Head of caudate nucleus (tissue), 42 donors: ENCODE measurements at regions not wholly inside any gene's neighbourhood (a gene's known extent, or its start where the extent isn't known, plus 50 kb on each side); places are given as distances from the start of the nearest gene placed in this dataset.
A peak's percentile ranks its signal among the peaks of the same experiment; 100 is the strongest.

Experiments
- DNase-seq, 42 donors: peaks; one replicate each; pipeline versions ENCODE4 v3.0.0 to v3.0.0-alpha.2; 2020 to 2021; ENCODE audit warnings: mixed read lengths in 7 of 42
- intact Hi-C: fragments of 100-400 bp; cut with DNase I; formaldehyde crosslinking; loops from one replicate; pipeline ENCODE4 v1.15.0; 2022

DNA sequence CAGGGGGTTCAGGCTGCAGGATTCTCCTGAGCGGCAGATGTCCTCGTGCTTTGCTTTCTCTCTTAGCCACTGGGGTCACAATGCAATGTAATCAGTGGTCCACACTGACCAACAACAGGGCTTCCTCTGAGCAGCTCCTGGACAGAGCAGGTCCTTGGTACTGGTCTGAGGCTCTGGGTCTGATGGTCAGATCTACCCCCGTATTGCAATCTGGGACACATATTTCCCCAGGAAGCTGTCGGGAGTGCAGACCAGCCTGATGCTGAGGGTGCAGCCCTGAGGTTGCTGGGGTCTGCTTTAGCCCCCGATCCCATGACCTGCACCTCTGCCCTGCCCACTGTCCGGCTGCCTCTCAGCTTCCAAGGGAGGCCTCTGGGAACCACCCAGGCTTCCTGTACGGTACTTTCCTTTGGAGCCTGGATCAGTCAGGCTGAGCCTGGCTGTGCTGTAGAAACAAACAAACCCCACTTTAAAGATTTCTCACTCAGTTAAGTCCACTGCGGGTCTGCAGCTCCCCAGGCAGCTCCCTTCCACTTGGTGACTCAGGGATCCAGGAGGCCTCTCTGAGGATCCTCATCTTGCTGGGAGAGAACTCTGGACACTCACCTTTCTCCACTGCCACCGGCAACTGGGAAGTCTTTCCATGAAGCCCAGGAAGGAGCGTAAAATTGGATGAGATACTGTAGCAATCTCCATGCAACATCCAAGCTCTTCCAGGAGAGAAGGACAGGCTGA is 1046.6 kb downstream of the TBC1D22A start:
- intact Hi-C loops = no loop called here
- no peak for DNase-seq

GRCh38 chr22:47808236-47808635 is 1045.8 kb downstream of the TBC1D22A start:
- DNase-seq = no peak
- intact Hi-C loops = no loop called here

DNA sequence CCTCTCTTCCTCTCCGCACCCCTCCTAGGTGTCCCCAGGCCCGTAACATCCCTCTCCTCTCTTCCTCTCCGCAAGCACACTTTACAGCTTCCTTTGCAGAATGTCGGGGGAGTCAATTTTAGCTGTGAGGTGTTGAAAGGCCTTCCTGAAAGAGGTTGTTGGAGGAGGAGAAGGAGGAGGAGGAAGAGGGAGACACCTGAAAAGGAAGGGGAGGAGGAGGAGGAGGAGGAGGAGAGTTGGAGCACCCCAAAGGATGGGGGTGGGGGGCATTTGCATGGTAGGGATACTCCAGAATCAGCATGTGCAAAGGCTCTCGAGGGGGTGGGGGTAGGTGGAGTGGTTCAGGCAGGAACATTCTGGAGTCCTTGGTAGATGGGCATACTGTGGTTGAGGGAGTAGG is 1045.1 kb downstream of the TBC1D22A start:
- no peak for DNase-seq
- intact Hi-C loops = no loop called here

- intact Hi-C loops = no loop called here
- DNase-seq = no peak
Measured at GRCh38 chr22:47806894-47807293, 1044.4 kb downstream of the TBC1D22A start.

- DNase-seq = no peak
- intact Hi-C loops = no loop called here
Measured at GRCh38 chr22:47805394-47805935, 1043.0 kb downstream of the TBC1D22A start.

DNA sequence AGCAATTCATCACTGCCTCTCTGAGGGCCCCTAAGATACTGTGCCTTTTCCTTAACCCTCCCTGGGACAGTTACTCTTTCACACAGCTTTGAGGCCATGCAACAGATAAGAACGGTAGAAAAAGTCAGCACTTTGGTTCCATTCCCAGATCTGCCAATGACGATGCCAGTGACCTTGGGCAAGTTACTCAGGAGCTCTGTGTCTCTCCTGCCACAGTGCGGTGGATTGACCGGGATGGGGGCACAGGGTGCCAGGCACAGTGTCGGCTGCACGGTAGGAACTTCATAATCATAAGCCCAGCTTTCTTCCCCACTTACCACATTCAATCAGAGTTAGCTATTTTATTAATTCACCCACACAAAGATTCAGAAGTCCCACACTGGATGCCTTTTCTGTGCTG is 1041.8 kb downstream of the TBC1D22A start:
- intact Hi-C loops = no loop called here
- DNase-seq = peak in 1 of 42 donors; percentile 13

GRCh38 chr22:47802421-47802820 is 1040.0 kb downstream of the TBC1D22A start:
- intact Hi-C loops = no loop called here
- peak in 1 of 42 donors; percentile 3 for DNase-seq

DNA sequence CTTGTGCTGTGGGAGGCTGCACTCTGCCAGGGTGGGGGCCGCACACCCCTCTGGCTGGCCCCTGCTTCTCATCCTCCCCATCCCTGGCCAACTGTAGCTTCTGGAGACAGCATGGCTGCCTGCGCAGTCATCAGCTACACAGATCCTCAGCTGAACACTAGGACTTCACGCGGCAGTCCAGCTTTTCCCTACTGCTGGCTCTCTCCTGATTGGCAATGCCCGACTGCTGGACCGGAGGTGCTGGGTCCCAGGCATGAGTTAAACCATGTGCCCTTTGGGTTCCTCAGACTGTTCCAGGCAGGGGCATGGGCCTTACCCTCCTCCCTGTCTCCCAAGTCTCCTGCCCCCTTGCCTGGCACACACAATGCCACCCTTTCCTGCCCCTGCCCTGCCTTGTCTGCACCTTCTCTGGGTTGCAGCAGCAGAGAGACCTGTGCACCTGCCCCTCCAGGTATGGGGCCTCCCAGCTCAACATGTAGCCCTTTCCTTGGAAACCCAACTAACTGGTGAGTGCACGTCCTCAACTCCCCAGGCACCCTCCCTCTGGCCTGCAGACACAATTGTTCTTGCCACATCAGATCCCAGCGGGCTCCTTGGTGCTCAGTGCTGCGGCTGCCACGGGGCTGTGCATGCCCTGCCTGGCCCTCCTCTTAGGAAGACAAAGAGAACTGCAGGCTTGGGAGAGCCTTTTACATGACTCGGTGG is 1039.2 kb downstream of the TBC1D22A start:
- intact Hi-C loops = no loop called here
- DNase-seq = peak in 1 of 42 donors; percentile 5

- DNase-seq = no peak
- intact Hi-C loops = no loop called here
Measured at GRCh38 chr22:47798229-47798628, 1035.8 kb downstream of the TBC1D22A start.

DNA sequence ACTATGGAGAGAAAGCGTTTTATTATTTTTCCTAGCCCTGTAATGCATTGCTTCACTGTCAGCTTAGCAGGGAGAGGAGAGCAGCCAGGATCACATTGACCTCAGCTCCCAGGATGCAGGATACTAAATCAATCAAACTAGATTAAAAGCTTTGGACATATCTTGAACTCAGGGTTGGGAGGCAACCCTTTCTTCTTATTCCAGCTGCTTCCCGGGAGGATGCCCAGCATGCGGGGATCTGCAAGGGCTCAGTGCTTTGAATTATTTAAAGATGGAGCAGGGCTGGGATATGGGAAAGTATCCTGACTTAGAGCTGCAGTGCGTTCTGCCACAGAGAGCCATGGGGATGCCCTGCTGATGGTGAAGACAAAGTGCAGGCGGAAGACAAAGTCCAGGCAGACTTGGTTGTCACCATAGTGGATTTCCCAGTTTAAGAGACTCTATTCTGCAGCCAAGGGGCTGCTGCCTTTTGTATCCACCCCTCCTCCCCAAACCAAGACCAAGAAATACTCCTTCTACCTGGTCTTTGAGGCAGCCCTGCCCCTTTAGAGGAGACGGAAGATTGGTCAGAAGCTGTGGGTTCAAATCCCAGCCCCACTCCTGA is 1035.0 kb downstream of the TBC1D22A start:
- DNase-seq = peak in 1 of 42 donors; percentile 5
- intact Hi-C loops = no loop called here

DNA sequence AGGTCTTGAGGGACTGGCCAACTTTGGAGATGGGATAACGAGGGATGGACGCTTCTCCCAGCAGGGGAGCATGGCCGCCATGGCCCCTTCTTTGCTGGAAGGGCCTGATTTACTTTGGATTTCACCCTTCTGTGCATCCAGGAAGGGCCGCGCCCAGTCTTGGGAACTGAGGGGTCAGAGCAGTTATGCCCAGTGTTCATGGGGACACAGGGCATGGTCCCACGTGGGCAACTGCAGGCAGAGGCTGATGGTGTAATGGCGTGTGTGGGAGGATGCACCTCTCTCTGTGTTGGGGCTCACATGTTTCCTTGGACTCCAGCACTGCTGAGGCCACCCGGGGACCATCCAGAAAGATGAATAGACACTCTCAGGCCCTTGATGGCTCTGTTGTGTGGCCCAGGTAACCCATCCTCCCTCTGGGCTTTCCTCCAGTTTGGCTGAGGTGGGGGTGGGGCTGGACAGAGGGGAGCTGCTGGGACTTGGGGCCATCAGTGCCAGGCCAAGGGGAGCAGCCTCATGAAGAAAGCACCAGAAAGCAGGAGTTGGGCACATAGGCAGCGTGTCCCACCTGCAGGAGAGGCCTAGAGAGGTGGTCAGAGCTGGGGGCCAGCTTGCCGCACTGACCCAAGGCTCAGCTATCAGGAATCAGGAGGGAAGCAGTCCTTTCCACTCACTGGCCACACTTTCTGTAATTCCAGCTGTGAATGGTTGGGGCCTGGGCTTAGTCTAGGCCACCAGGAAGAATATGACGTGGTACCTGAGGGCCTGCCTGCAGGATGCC is 1033.9 kb downstream of the TBC1D22A start:
- DNase-seq = peak in 1 of 42 donors; percentile 20
- intact Hi-C loops = no loop called here

DNA sequence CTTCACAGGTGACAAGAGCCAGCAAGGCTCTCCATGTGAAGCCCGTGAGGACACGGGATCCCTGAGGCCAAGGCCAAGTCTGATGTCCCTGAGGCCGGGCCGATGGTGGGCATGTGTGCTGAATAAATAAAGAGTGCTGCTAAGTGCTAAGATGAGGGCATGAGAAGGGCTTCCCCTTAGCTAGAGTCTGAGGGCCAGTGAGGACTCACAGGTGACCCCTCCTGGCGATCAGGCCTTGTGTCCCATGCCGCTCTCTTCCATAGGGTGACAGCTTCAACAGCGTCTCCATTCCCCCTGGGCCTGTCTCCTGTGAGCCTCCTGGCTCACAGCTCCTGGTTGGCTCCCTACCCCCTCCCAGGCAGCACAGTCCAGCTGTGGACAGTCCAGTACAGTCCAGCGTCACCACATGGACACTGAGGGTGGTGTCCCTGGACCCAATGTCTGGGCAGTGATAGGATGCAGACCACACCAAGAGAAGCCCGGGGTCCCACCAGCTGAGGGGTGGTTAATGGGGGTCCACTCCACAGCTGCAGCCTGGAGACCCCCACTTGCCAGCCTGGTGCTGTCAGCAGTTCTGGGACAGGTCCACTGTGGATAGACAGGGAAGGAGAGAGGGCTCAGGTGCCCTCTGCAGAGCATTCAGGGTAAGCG is 1033.2 kb downstream of the TBC1D22A start:
- DNase-seq = peak in 2 of 42 donors; percentile 13
- intact Hi-C loops = no loop called here

- intact Hi-C loops = no loop called here
- peak in 4 of 42 donors; percentile 8 to 32 (median 26) for DNase-seq
Measured at GRCh38 chr22:47794851-47795250, 1032.4 kb downstream of the TBC1D22A start.

- peak in 4 of 42 donors; percentile 6 to 35 (median 19) for DNase-seq
- intact Hi-C loops = no loop called here
Measured at GRCh38 chr22:47793304-47794101, 1031.1 kb downstream of the TBC1D22A start.

- intact Hi-C loops = no loop called here
- peak in 1 of 42 donors; percentile 16 for DNase-seq
Measured at GRCh38 chr22:47789171-47789570, 1026.7 kb downstream of the TBC1D22A start.

DNA sequence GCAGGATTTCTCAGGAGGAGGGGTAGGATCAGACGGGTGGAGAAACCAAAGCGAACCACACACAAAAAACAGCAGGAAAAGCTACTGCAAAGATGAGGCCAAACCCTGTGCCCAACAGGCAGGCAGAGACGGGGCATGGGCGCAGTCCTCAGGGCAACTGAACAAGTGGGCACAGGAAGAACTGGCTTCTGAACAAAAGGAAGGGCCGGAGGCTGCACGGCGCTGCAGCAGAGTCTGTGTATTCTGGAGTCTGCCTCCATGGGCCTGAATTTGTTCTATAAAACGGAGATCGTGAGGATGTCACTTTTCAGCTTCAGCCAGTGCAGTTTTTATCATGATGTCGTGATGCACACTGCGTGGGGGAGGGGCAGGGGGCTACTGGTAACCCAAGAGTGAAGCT is 1026.0 kb downstream of the TBC1D22A start:
- intact Hi-C loops = no loop called here
- DNase-seq = peak in 4 of 42 donors; percentile 6 to 33 (median 22)

GRCh38 chr22:47787501-47788227 is 1025.2 kb downstream of the TBC1D22A start:
- intact Hi-C loops = no loop called here
- DNase-seq = peak in 2 of 42 donors; percentile 24 to 26
